HG02798 (cell line): ENCODE measurements at regions not wholly inside any gene's neighbourhood (a gene's known extent, or its start where the extent isn't known, plus 50 kb on each side); places are given as distances from the start of the nearest gene placed in this dataset.
"Not testable (repeated sequence)": the region's sequence is repeated elsewhere in the genome, so short reads cannot be mapped to it uniquely, and the experiment has no call there.

ENCODE experiments used
- ATAC-seq: cut with Tn5 transposase; IDR thresholded peaks from one replicate; pipeline ENCODE4 v1.9.1; 2021; ENCODE audit warnings: mild to moderate bottlenecking; ENCODE audit not compliant: unreplicated experiment, poor library complexity

DNA sequence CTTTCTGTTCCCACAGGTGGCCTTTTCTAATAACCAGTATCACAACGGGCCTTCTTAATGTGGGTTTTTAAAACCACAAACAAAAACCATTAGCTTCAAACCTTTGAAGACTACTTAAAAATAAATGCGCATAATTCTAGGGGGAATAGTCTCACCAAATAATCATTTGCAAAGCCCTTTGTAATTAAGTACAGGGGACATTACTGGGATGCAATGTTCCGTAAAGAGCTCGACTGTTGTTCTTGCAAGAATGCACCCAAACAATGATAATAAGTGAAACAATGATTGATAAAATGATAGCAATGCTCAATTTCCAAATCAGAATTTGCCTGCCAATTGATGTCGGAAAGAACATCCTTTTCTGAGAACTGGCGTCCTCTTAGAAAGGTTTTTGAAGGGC, 589.1 kb upstream of the ADARB2 start:
- no peak for ATAC-seq

DNA sequence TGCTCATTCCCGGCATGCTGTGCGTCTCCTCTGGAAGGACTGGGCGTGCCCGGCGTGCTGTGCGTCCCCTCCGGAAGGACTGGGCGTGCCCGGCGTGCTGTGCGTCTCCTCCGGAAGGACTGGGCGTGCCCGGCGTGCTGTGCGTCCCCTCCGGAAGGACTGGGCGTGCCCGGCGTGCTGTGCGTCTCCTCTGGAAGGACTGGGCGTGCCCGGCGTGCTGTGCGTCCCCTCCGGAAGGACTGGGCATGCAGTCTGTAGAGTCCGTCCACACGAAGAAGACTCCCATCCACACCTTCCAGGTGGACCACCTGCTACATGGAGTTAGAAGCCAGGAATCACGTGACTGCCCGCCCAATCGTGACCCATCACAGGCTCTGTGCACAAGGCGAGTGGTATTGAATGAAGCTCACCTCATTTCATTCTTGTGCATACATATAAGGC, 577.7 kb upstream of the ADARB2 start:
- not testable (repeated sequence) for ATAC-seq

DNA sequence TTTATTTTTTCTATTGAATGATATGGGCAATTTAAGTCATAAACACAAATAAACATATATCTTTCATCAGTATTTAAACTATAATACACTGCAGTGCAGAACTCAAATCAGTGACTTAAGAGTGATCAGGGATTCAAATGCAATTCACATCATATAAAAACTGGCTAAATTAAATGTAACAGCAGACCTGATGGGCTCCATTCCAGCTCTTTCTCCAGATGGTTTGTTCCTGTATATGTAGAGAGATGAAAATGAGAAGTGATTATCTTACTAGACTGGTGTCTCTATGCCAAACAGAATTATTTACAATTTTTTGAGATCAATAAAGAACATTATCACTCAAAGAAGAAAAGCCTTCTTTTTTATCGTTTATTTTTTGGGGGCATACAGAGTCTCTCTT, 568.8 kb upstream of the ADARB2 start:
- no peak for ATAC-seq

DNA sequence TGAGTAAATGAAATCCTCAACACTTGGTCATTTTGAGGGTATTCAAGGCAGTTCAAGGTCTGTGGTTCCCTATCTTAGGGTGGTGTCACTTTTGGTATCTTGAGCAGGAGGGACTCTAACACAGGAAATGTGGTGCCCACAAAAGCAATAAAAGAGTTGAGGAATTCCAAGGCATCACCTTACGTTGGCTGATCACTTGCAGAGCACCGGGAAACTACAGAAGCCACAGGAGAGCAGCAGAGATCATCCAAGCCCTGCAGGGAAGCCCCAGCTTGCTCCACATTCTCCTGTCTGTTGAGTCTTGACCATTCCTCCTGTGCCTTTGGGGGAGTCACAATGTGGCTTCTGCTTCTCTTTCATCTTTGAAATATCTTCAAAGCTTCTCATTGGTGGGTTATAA, 565.8 kb upstream of the ADARB2 start:
- ATAC-seq, result no peak

DNA sequence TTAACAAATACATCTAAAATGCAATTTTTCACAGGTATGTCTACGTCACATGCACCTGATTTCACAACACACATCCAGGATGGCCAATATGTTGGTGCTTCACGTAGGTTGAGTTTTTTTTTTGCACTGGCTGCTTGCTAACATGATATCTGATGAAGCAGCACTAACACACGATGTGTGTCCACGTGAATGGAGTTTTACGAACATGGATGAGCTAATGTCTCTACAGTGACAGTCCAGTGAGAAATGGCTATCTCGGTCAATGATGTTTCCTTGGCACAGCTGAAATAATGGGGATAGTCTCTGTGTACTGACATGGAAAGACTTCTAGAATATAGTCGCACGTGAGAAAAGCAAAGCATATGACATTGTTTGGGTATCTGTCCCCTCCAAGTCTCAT, 563.9 kb upstream of the ADARB2 start:
- ATAC-seq, result no peak

DNA sequence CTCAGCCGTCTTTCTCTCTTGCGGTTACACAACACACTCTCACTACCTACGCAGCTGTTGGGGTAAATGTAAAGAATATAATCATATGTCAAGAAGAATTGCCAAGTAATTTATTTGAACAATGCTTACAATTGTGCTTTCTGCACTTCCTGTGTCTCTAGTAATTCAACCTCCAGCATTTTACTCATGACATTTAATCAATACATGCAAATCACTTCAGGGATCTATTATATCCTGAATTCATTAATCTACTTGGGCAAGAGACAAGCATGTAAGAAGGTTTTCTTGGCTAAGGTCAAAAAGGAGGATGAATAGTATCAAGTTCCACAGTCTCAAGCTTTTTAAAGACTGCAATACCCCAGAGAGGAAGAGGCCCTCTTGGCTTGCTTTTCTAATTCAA, 562.9 kb upstream of the ADARB2 start:
- ATAC-seq, result no peak

DNA sequence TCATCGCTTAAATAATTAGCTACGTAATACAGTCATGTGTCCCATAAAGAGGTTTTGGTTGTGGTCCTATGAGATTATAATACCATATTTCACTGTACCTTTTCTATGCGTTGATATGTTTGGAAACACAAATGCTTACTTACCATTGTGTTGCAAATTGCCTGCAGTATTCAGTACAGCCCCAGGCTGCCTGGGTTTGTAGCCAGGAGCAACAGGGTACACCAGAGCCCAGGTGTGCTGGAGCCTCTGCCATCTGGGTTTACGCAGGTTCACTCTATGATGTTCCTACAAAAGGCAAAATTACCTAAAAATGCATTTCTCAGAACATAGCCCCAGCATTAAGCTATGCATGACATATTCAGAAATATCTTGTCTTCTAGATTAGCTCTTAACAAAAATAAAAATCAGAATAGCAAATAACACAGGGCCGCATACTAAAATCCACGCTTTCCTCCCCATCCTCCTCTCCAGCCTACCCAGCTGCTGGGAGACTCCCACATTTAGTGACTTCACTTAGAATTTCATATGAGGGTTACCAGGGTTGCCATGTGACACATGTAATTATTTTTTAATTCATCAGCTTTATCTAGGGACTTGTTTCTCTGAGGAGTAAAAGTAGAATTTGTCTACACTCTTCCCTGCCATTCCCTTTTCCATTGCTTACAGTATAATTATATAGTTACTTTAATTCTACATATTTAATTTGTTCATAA, 559.0 kb upstream of the ADARB2 start:
- ATAC-seq, result no peak

DNA sequence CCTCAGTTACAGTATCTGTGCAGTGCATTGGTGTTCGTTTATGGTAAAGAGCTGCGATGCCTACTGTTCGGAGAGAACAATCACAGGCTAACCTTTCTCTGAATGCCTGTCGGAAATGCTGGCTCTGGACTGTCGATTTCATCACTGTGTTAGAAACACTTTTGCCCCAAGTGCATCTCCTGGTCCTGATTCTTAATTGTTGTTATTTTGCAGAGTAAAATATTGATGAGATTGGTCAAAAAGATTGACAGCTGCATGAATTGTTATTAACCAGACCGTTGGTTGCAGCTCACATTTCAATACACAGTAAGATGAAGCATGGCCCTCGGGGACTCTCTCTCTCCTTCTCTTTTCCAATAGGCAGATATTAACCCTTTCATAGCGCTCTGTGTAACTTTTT, 557.4 kb upstream of the ADARB2 start:
- ATAC-seq, result no peak

DNA sequence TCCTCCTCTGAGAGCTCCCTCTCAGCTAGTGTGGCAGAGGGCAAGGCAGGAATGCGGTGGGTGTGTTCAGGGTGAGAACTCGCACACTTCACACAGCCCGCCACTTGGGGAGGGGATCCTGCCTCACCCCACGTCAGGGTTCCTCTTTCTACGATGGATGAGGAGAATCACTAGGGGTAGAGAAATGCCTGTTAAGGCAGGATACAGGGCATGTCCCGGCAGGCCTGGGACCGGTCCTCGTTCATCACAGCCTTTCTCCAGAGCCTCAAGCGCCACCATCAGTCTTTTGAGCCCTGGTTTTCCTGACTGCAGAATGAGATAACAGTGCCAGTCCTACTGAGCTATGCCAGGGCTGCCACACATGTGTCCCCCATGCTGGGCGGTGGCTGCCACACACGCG, 546.7 kb upstream of the ADARB2 start:
- no peak for ATAC-seq

DNA sequence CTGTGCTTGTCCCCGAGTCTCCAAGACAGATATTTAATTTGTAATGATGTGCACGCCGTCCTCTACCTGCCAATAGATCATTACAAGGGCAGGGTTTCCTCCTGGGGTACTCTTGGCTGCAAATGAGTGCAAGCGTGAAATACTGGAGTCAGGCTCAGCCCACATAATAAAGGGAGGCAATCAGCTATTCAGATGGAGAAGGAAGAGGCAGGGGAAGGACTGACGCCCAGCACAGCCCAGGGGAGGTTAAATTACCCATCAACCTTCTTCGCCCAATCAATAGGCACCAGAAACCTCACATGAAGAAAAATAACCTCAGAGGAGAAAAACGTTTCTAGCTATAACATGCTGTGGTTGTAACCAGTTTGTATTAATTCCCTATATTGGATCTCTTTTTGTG, 544.9 kb upstream of the ADARB2 start:
- no peak for ATAC-seq

DNA sequence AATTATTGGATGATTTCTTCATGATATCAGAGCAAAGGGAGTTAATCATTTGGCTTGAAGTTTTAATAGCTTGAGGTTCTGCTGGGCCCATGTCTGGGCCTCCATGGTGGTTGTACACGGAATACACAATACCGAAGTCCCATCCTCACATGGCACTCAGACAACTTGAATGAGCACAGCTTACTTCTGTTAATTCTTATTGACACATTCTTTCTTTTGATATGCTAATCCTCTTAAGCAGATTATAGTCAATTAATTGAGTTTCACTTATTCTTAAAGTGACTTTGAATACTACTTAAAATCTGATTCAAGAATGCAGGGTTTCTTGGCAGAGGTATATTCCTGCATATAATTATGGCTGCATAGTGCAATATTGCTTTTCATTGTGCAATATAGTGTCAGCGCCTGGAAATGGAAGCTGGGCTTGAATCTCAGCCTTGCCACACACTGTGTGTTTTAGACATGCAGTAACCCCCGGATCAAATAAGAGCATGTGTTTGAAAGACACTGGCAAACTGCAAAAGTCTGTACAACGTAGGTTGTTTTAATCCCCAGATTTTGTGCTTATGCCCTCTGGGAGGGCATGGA, 543.5 kb upstream of the ADARB2 start:
- no peak for ATAC-seq

DNA sequence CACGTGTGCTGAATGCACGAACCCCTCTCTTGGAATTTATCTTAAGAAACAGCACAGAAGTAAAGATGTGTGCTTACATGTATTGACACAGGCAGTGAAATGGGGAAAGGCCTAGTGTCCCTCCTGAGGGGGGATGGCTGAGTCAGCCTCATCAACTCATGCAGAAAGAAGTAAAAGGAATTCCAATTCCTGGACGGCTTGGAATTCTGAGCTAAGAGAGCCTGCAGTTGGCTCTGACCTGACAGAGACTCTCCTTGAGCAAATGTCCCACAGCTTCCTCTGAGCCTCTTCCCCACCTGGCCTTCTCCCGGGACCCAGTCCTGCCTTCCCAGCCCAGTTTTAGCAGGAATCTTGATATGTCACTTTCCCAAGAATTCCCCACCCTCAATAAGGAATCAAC, 542.4 kb upstream of the ADARB2 start:
- no peak for ATAC-seq

DNA sequence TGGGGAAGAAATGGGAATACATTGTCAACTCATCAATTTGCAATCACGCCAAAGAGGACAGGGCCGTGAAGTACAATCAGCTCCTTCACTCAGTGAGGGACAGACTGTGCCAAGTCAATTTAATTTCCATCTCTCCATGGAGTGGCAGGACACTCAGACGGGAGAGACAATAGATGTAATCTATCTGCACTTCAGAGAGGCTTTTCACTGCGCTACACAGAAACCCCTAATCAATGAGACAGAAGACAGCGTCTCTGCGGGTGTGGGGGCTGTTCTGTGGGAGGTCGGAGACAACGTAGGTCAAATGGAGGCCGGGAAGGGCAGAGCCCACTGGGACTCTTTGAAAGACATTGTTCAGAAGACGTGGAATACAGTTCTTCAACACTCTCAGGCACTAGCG, 541.0 kb upstream of the ADARB2 start:
- ATAC-seq, result no peak

DNA sequence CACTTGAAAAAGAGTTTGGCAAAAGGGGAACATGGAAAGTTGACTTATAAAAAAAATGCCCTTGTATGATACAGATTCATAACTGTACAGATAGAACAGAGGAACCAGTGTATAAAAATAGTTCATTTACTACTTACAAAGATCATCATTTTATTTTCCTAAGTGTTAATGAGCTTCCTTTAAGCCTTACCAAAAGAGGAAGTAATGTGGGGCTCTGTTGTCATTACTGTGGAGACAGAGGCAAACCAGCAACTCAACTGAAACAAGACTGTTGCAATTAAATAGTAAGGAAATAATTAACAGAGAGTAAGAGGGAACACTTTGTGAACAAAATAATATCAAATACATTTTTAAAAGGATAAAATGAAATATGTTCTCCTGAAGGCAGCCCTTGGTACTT, 526.2 kb upstream of the ADARB2 start:
- ATAC-seq, result no peak

DNA sequence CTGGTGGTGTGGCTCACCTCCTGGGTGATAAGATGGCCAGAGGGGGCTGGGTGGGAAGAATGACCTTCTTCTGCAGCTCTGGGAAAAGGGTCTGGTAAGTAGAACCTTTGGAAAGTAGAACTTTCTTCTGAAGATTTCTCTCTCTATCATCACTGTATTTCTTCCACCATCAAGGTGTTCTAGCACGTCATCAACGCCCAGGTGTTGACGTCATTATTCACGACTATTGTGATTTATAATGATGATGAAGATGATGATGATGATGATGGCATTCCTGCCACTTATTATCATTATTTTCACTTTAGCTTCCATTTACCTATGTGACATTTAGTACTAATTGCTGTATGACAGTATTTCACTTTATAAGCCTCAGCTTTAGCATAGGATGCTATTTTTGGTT, 525.6 kb upstream of the ADARB2 start:
- no peak for ATAC-seq

DNA sequence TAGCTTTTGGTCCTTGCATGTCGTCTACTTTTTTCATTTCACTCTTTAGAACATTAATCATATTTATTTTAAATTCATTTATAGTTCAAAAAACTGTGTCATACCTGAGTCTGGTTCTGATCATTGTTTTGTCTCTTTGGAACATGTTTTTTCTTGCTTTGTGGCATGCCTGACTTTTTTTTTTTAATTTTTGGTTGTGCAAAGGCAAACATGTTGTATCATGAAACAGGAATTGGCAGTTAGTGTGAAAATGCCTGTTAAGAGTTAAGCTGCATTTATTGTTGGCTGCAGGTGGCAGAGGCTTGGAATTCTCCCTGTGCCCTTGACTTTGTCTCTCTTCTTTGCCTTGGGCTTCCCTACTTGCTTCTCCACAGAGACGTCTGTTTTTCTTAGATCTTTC, 525.0 kb upstream of the ADARB2 start:
- ATAC-seq, result no peak

DNA sequence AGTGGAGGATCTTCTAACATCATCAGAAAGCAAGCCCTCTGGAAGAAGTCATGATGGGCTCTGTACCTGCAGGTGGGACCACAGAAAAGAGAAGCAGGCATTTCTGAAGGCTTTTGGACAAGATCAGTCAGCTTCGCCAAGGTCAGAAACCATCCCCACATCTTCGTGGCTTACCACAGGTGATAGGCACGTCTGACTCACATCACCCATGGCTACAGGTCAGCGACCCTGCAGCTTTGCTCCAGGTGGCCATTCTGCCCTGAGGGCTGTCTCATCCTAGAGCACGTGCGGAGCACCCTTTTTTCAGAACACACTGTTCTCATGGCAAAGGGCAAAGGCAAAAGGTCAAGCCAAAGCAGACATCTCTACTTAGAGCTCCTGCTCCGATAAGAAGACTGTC, 518.9 kb upstream of the ADARB2 start:
- ATAC-seq, result no peak

DNA sequence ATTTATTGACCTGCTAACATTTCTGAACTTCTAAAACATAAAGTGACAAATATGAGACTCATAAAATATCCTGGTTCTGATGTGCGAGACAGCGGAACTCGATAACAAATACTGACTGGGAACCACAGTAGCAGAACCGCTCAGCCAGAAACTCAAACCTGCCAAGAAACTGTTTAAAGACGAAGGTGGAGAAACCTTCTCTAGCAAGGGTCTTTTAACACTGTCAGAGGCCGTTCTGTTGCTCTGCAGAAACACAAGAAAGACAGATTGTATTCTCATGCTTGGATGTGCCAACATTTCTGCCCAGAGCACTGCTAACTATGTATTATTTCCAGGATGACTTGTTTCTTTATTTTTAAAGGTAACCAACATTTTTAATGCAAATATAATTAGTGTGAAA, 514.8 kb upstream of the ADARB2 start:
- ATAC-seq, result no peak

DNA sequence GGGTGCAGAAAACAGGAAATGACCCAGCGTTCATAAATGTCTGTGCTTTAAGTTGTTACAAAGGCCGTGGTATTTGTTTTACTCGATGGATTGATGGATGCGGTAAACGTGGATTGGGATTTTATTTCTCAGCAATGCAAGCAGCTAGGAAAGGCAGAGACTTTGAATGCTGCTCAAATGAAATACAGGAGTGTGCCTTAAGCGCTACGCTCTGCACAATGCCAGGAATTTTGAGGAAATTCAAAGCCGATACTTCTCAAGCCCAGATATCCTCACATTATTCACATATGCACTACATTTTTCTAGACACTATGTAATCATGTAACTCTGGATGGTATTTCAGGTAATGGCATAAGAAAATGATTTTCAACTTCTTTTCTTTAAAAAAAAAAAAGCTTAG, 514.3 kb upstream of the ADARB2 start:
- ATAC-seq, result no peak

DNA sequence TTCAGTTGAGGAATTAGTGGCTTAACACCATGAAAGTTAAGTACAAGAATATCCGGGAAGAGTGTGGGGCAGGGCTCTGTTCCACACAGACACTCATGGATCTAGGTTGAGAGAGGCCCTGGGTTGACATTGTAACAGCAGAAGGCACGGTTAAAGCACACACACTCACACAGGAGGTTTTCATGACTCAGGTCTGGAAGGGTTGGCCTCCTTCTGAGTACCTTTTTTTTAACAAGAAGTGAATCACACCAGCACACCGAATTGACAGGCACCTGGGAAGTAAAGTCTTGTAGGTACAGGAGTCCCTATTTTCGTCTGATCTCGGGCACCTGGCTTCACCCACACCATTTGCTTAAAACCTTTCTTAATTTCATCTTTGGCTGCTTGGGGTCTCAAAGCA, 509.4 kb upstream of the ADARB2 start:
- no peak for ATAC-seq

DNA sequence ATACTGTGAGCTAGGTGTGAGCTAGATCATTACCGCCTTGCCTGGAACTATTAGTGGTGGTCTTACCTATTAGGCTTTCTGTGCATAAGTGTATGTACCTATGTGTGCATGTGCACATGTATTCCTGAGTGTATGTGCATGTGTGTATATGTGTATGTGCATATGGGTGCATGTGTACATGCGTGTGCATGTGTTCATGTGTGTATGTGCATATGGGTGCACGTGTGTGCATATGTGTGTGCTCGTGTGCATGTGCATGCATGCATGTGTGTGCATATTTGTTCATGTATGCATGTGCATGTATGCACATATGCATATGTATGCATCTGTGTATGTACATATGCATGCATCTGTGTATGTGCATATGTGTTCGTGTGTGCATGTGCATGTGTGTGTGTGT, 508.3 kb upstream of the ADARB2 start:
- no peak for ATAC-seq

DNA sequence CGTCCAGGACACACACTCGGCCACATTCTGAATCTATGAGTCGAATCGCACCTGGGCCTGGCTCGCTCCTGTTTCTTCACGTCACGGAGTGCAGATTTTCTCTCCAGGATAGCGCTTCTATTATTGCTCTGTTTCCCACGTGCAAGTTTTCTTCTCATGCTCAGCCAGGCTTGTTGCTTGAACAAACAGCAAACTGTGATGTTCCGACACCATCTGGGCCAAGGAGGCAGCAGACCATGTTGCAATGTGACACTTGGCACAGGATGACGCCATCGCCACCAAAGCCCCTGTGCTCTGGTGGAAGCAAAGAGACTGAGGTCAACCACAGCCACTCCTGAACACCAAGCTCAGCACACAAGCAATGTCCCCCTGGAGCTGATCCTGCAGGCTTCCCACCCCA, 507.1 kb upstream of the ADARB2 start:
- ATAC-seq, result no peak
